ENCODE measurements at regions not wholly inside any gene's neighbourhood (a gene's known extent, or its start where the extent isn't known, plus 50 kb on each side); places are given as distances from the start of the nearest gene placed in this dataset.
"Not testable (repeated sequence)": the region's sequence is repeated elsewhere in the genome, so short reads cannot be mapped to it uniquely, and the experiment has no call there.

DNA sequence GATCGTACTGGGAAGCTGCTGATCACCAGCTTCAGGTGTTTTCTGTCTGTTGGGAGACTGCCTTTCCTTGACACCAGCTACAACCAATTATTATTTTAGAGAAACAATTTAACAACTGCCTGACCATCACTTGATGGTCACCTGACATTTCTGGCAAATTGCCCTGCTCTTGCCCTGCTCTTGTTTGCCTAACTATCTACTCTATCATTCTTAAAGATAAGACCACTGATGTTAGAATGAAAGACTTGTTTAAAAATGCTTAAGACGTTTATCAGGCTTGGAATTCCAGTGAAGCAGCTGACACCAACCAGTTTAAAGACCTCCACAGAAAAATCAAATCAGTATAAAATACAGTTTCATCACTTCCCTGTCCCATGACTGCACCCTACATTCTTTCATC, 423.3 kb upstream of the CAMK1G start:
- Mint-ChIP-seq H3K9me3 (peaks cover 4% of the 10 kb centered on the region), H3K4me3 (no peak overlapping the region), H3K4me1 (ENCODE audit: low read depth in 2 of 2) (no peaks in the 10 kb centered on the region), H3K36me3 (no peaks in the 10 kb centered on the region), H3K27me3 (no peaks in the 10 kb centered on the region), H3K27ac (no peak overlapping the region)
- ATAC-seq (no peak), DNase-seq (ENCODE audit: low spot score) (no peak)

- H3K36me3 Mint-ChIP-seq: no peaks in the 10 kb centered on the region
- no peaks in the 10 kb centered on the region for H3K4me1 Mint-ChIP-seq (ENCODE audit: low read depth in 2 of 2)
- H3K27ac Mint-ChIP-seq: no peak overlapping the region
- no peak for ATAC-seq
- DNase-seq (ENCODE audit: low spot score): no peak
- H3K9me3 Mint-ChIP-seq: peaks cover 7% of the 10 kb centered on the region
- H3K4me3 Mint-ChIP-seq: no peak overlapping the region
- no peaks in the 10 kb centered on the region for H3K27me3 Mint-ChIP-seq
Measured at GRCh38 chr1:209162651-209163050, 420.9 kb upstream of the CAMK1G start.

DNA sequence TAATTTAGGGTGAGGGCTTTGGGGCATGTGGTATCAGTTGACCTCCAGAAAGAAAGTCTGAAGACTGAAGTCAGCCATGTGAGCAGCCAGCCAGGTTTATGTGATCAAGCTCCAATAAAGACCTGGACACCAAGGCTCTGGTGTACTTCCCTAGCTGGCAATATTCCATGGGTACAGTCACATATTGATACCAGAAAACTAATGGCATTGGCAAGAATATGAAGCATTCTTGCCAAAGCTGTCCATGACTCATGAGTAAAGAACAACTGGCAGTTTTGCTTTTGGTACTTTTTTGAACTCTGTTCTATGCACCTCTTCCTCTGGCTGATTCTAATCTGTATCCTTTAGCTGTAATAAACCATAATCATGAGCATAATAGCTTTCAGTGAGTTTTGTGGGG, 415.3 kb upstream of the CAMK1G start:
- no peaks in the 10 kb centered on the region for H3K4me1 Mint-ChIP-seq (ENCODE audit: low read depth in 2 of 2)
- H3K4me3 Mint-ChIP-seq: no peak overlapping the region
- no peak overlapping the region for H3K27ac Mint-ChIP-seq
- peaks cover 5% of the 10 kb centered on the region for H3K9me3 Mint-ChIP-seq
- DNase-seq (ENCODE audit: low spot score) (no peak), ATAC-seq (no peak)
- H3K36me3 Mint-ChIP-seq: no peaks in the 10 kb centered on the region
- H3K27me3 Mint-ChIP-seq: peaks cover 0 to 3% of the 10 kb centered on the region in 2 donors

- Mint-ChIP-seq H3K4me3 (no peak overlapping the region), H3K9me3 (peaks cover 3% of the 10 kb centered on the region), H3K27ac (no peak overlapping the region), H3K36me3 (no peaks in the 10 kb centered on the region), H3K4me1 (ENCODE audit: low read depth in 2 of 2) (no peaks in the 10 kb centered on the region), H3K27me3 (peaks cover 0 to 3% of the 10 kb centered on the region in 2 donors)
- ATAC-seq (no peak), DNase-seq (ENCODE audit: low spot score) (no peak)
Measured at GRCh38 chr1:209171151-209171550, 412.4 kb upstream of the CAMK1G start.

DNA sequence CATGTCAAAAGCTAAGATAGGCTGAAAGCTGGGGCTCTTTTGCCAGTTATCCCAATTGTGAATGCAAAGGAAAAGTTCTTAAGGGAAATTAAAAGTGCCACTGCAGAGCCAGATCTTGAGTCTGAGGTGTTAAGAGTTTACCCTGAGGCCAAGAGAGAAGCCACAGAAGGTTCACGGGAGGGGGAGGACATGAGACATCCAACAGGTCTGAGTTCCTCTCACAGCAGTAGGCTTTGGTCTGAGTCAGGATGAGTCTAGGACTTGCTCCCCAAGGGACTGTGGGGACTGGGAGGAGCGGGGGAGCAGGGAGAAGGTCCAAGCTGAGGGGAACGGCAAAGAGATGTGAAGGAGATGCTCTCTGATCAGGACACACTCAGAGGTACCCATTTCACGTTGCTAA, 411.2 kb upstream of the CAMK1G start:
- no peaks in the 10 kb centered on the region for H3K4me1 Mint-ChIP-seq (ENCODE audit: low read depth in 2 of 2)
- no peak overlapping the region for H3K4me3 Mint-ChIP-seq
- ATAC-seq (no peak), DNase-seq (ENCODE audit: low spot score) (no peak)
- H3K36me3 Mint-ChIP-seq: no peaks in the 10 kb centered on the region
- H3K27me3 Mint-ChIP-seq: peaks cover 0 to 3% of the 10 kb centered on the region in 2 donors
- H3K9me3 Mint-ChIP-seq: peaks cover 3% of the 10 kb centered on the region
- no peak overlapping the region for H3K27ac Mint-ChIP-seq

- not testable (repeated sequence) for H3K27ac Mint-ChIP-seq, H3K9me3 Mint-ChIP-seq
- ATAC-seq: peak; percentile 15 to 49
Measured at GRCh38 chr1:209172792-209173542, 410.5 kb upstream of the CAMK1G start.

GRCh38 chr1:209173796-209174195, 409.7 kb upstream of the CAMK1G start:
- ATAC-seq: peak; percentile 24 to 28
- H3K36me3 Mint-ChIP-seq; DNase-seq (ENCODE audit: low spot score); H3K27me3 Mint-ChIP-seq; H3K4me3 Mint-ChIP-seq; H3K9me3 Mint-ChIP-seq; H3K27ac Mint-ChIP-seq; H3K4me1 Mint-ChIP-seq (ENCODE audit: low read depth in 2 of 2): not testable (repeated sequence)

More at GRCh38 chr1:209172792-209173542, 410.5 kb upstream of the CAMK1G start:
- H3K4me1 Mint-ChIP-seq (ENCODE audit: low read depth in 2 of 2); H3K27me3 Mint-ChIP-seq; DNase-seq (ENCODE audit: low spot score); H3K36me3 Mint-ChIP-seq; H3K4me3 Mint-ChIP-seq: not testable (repeated sequence)

DNA sequence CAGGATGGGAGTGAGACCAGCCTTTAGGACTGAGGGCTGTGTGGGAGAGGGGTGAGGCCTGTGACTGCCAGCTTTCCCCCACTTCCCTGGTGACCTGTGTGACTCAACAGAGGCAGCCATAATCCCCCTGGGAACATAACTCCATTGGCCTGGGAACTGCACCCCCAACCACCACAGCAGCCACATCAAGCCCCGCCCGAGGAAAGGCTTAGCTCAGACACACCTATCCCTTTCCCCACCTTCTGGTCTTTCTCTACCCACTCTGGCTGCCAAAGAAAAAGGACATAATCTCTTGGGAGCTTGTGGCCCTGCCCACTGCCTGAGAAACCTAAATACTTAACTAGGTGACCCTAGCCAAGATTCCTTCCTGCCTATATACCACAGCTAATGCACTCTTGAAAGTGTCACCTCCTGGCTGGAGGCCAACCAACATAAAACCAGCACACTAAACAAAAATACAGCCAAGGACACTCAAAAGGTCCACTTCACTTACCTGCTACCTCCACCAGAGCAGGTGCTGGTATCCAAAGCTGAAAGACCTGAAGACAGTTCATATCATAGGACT, 406.6 kb upstream of the CAMK1G start:
- Mint-ChIP-seq H3K9me3 (peaks cover 8% of the 10 kb centered on the region), H3K36me3 (no peaks in the 10 kb centered on the region), H3K27me3 (no peaks in the 10 kb centered on the region), H3K4me3 (no peak overlapping the region), H3K4me1 (ENCODE audit: low read depth in 2 of 2) (no peaks in the 10 kb centered on the region), H3K27ac (no peak overlapping the region)
- ATAC-seq: no peak
- no peak for DNase-seq (ENCODE audit: low spot score)

GRCh38 chr1:209183195-209183594, 400.3 kb upstream of the CAMK1G start:
- no peaks in the 10 kb centered on the region for H3K36me3 Mint-ChIP-seq
- H3K27ac Mint-ChIP-seq: no peak overlapping the region
- no peaks in the 10 kb centered on the region for H3K27me3 Mint-ChIP-seq
- no peaks in the 10 kb centered on the region for H3K4me1 Mint-ChIP-seq (ENCODE audit: low read depth in 2 of 2)
- no peak overlapping the region for H3K4me3 Mint-ChIP-seq
- DNase-seq (ENCODE audit: low spot score) (no peak), ATAC-seq (no peak)
- H3K9me3 Mint-ChIP-seq: peaks cover 22% of the 10 kb centered on the region

DNA sequence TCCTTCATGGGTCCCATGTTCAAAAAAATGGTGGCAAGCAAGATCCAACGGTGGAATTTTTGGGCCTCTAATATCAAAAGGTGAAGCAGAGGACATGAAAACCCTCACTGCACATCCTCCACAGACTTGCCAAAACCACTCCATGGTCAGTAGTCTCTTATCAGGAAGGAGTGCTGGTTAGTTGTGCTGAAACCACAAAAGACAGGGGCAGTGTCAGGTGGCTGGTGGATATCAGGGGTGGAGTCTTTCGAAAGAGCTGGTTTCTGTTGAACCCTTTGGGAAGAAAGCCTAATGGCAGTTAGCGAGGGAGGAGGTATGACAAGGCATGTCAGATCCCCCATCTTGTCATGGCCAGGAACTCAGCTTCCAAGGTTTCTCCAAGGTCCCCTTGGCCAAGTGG, 395.9 kb upstream of the CAMK1G start:
- H3K27me3 Mint-ChIP-seq: no peaks in the 10 kb centered on the region
- H3K27ac Mint-ChIP-seq: no peak overlapping the region
- H3K9me3 Mint-ChIP-seq: peaks cover 12% of the 10 kb centered on the region
- DNase-seq (ENCODE audit: low spot score) (no peak), ATAC-seq (no peak)
- no peaks in the 10 kb centered on the region for H3K4me1 Mint-ChIP-seq (ENCODE audit: low read depth in 2 of 2)
- H3K36me3 Mint-ChIP-seq: no peaks in the 10 kb centered on the region
- H3K4me3 Mint-ChIP-seq: no peak overlapping the region

DNA sequence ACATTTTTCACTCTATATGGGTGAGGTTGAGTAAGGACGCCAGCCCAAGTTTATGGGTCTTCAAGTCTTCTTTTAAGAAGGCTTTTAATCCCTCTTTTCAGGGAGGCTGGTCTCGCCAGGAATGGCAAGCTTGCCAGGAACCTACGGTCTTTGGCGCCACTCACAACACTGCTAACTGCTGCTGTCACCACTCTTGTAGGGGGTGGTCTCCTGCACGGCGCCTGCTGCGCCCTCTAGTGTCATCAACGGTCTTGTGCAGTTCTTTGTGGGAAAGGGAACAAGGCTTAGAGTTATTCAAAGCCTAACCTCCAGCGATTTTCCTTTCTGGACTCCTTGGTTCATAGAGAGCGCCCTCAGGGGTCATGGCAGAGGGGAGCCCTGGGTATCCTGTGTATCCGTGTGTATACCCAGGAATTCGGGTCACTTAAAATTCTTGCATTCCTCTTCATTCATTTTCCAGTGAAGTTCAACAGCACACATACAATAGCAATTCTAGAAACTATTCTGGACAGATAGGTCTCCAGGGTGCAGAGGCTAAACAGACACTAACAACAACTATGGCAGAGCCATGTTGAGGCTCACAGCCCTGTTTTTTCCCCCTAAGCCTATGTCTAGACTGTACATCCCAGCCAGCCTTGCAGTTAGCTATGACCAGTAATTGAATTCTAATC, 392.8 kb upstream of the CAMK1G start:
- Mint-ChIP-seq H3K27ac (no peak overlapping the region), H3K36me3 (peaks cover 5% of the 10 kb centered on the region), H3K4me3 (no peak overlapping the region), H3K4me1 (ENCODE audit: low read depth in 2 of 2) (no peaks in the 10 kb centered on the region), H3K9me3 (peaks cover 7% of the 10 kb centered on the region), H3K27me3 (no peaks in the 10 kb centered on the region)
- no peak for ATAC-seq
- DNase-seq (ENCODE audit: low spot score): no peak

DNA sequence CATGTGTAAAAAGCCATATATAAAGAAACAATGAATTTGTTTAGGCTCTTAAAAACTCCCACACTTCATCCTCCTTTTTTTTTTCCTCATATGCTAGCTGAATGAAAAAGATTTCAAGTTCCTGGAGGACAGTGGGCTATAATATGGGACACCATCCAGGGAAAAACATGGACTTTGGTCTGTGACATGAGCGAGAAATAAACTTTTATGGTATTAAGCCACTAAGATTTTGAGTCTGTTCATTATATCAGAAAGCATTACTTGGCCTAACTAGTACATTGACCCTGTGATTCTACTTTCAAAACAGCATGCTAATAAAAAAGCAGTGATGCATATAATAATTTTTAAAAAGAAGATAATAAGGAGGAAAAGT, 392.3 kb upstream of the CAMK1G start:
- Mint-ChIP-seq H3K4me1 (ENCODE audit: low read depth in 2 of 2) (no peaks in the 10 kb centered on the region), H3K9me3 (peaks cover 11% of the 10 kb centered on the region), H3K4me3 (no peak overlapping the region), H3K27ac (no peak overlapping the region), H3K36me3 (peaks cover 10% of the 10 kb centered on the region), H3K27me3 (no peaks in the 10 kb centered on the region)
- ATAC-seq (no peak), DNase-seq (ENCODE audit: low spot score) (no peak)

- peaks cover 0 to 12% of the 10 kb centered on the region in 2 donors for H3K27me3 Mint-ChIP-seq
- peaks cover 21% of the 10 kb centered on the region for H3K36me3 Mint-ChIP-seq
- DNase-seq (ENCODE audit: low spot score) (no peak), ATAC-seq (no peak)
- peaks cover 15% of the 10 kb centered on the region for H3K9me3 Mint-ChIP-seq
- no peak overlapping the region for H3K27ac Mint-ChIP-seq
- H3K4me1 Mint-ChIP-seq (ENCODE audit: low read depth in 2 of 2): no peaks in the 10 kb centered on the region
- no peak overlapping the region for H3K4me3 Mint-ChIP-seq
Measured at GRCh38 chr1:209196140-209196539, 387.4 kb upstream of the CAMK1G start.

DNA sequence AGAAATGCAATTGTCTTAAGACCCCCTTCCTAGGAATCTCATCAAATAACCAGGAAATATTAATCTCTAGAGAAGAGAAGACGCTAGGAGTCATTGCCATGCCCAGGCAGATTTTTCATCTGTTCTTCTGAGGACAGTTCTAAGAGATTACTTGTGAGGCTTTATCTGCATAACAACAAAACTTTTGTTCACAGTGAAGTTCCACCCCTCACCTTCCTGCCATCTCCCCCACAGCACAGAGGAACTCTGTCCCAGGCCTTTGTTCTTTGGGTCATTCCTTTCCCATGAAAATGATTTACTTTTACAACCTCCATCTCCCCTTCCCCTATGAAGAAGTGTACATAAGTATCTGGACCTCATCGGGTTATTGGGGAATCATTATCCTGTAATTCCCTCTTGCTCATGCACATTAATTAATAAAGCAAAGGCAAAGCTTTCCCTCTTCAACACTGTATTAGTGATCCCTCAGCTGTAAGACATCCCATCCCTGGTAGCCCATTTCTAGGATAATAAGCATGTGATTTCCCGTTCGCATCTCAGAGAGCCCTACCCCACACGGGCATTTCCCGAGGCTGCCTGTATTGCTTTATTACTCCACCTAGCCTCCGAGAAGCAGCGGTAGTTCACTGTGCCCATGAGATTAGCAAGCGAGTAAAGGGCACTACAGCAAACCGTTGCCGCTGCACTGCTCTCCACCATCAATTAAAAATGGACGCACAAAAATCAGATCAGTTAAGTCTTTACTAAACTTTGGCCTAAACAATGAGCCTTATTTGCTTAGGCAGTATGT, 384.4 kb upstream of the CAMK1G start:
- Mint-ChIP-seq H3K36me3 (peaks cover 17% of the 10 kb centered on the region), H3K4me3 (no peak overlapping the region), H3K27me3 (peaks cover 0 to 12% of the 10 kb centered on the region in 2 donors), H3K27ac (no peak overlapping the region), H3K4me1 (ENCODE audit: low read depth in 2 of 2) (no peaks in the 10 kb centered on the region), H3K9me3 (peaks cover 15% of the 10 kb centered on the region)
- DNase-seq (ENCODE audit: low spot score) (no peak), ATAC-seq (no peak)

Measured in natural killer cell treated with Interleukin-12 subunit alpha and Interleukin-12 subunit beta and Interleukin-15 and Interleukin-18, amount 100 ng/mL, for 72 hours (primary cell).